ENCODE measurements at regions not wholly inside any gene's neighbourhood (a gene's known extent, or its start where the extent isn't known, plus 50 kb on each side); places are given as distances from the start of the nearest gene placed in this dataset.
"Not testable (repeated sequence)": the region's sequence is repeated elsewhere in the genome, so short reads cannot be mapped to it uniquely, and the experiment has no call there.

- H3K9me3 ChIP-seq (ENCODE audit: control insufficient read depth, low read length), result no peaks in the 10 kb centered on the region
- H3K27ac ChIP-seq (ENCODE audit: insufficient read depth, low read length, poor library complexity, severe bottlenecking), result no peak overlapping the region
- no peaks in the 10 kb centered on the region for H3K36me3 ChIP-seq (ENCODE audit: control insufficient read depth, insufficient read depth, low read length)
- no peak overlapping the region for H3K4me3 ChIP-seq (ENCODE audit: insufficient read depth, low read depth, low read length, poor library complexity, severe bottlenecking)
- no peak for DNase-seq
- no peaks in the 10 kb centered on the region for H3K4me1 ChIP-seq (ENCODE audit: control insufficient read depth, insufficient read depth, low read length, poor library complexity, severe bottlenecking)
- no peaks in the 10 kb centered on the region for H3K27me3 ChIP-seq (replicated peaks; ENCODE audit: control insufficient read depth, insufficient read depth, low read length, poor library complexity, severe bottlenecking)
These were observed 64.0 kb downstream of the GPRASP3 start for GRCh38 chrX:102784550-102784949.

GRCh38 chrX:102787283-102787682, 66.7 kb downstream of the GPRASP3 start:
- Histone ChIP-seq H3K36me3 (ENCODE audit: control insufficient read depth, insufficient read depth, low read length) (no peaks in the 10 kb centered on the region), H3K27me3 (replicated peaks; ENCODE audit: control insufficient read depth, insufficient read depth, low read length, poor library complexity, severe bottlenecking) (no peaks in the 10 kb centered on the region), H3K4me1 (ENCODE audit: control insufficient read depth, insufficient read depth, low read length, poor library complexity, severe bottlenecking) (no peaks in the 10 kb centered on the region), H3K9me3 (ENCODE audit: control insufficient read depth, low read length) (no peaks in the 10 kb centered on the region), H3K27ac (ENCODE audit: insufficient read depth, low read length, poor library complexity, severe bottlenecking) (no peak overlapping the region), H3K4me3 (ENCODE audit: insufficient read depth, low read depth, low read length, poor library complexity, severe bottlenecking) (no peak overlapping the region)
- DNase-seq, result no peak

GRCh38 chrX:102808336-102808735, 87.8 kb downstream of the GPRASP3 start:
- H3K36me3 ChIP-seq (ENCODE audit: control insufficient read depth, insufficient read depth, low read length), result no peaks in the 10 kb centered on the region
- H3K27me3 ChIP-seq (replicated peaks; ENCODE audit: control insufficient read depth, insufficient read depth, low read length, poor library complexity, severe bottlenecking), result no peaks in the 10 kb centered on the region
- no peak overlapping the region for H3K4me3 ChIP-seq (ENCODE audit: insufficient read depth, low read depth, low read length, poor library complexity, severe bottlenecking)
- H3K4me1 ChIP-seq (ENCODE audit: control insufficient read depth, insufficient read depth, low read length, poor library complexity, severe bottlenecking), result no peaks in the 10 kb centered on the region
- DNase-seq, result no peak
- H3K27ac ChIP-seq (ENCODE audit: insufficient read depth, low read length, poor library complexity, severe bottlenecking), result no peak overlapping the region
- H3K9me3 ChIP-seq (ENCODE audit: control insufficient read depth, low read length), result no peaks in the 10 kb centered on the region

- not testable (repeated sequence) for H3K4me3 ChIP-seq (ENCODE audit: insufficient read depth, low read depth, low read length, poor library complexity, severe bottlenecking); H3K4me1 ChIP-seq (ENCODE audit: control insufficient read depth, insufficient read depth, low read length, poor library complexity, severe bottlenecking); H3K27me3 ChIP-seq (replicated peaks; ENCODE audit: control insufficient read depth, insufficient read depth, low read length, poor library complexity, severe bottlenecking); H3K9me3 ChIP-seq (ENCODE audit: control insufficient read depth, low read length); H3K36me3 ChIP-seq (ENCODE audit: control insufficient read depth, insufficient read depth, low read length); H3K27ac ChIP-seq (ENCODE audit: insufficient read depth, low read length, poor library complexity, severe bottlenecking); DNase-seq
These were observed 97.7 kb downstream of the GPRASP3 start for GRCh38 chrX:102818269-102818668.

GRCh38 chrX:102832661-102833060, 104.4 kb upstream of the RAB40AL start:
- H3K4me3 ChIP-seq (ENCODE audit: insufficient read depth, low read depth, low read length, poor library complexity, severe bottlenecking), result no peak overlapping the region
- H3K27ac ChIP-seq (ENCODE audit: insufficient read depth, low read length, poor library complexity, severe bottlenecking), result no peak overlapping the region
- no peaks in the 10 kb centered on the region for H3K4me1 ChIP-seq (ENCODE audit: control insufficient read depth, insufficient read depth, low read length, poor library complexity, severe bottlenecking)
- DNase-seq, result no peak
- no peaks in the 10 kb centered on the region for H3K27me3 ChIP-seq (replicated peaks; ENCODE audit: control insufficient read depth, insufficient read depth, low read length, poor library complexity, severe bottlenecking)
- no peaks in the 10 kb centered on the region for H3K9me3 ChIP-seq (ENCODE audit: control insufficient read depth, low read length)
- no peaks in the 10 kb centered on the region for H3K36me3 ChIP-seq (ENCODE audit: control insufficient read depth, insufficient read depth, low read length)

GRCh38 chrX:102833136-102833535, 103.9 kb upstream of the RAB40AL start:
- Histone ChIP-seq H3K4me1 (ENCODE audit: control insufficient read depth, insufficient read depth, low read length, poor library complexity, severe bottlenecking) (no peaks in the 10 kb centered on the region), H3K36me3 (ENCODE audit: control insufficient read depth, insufficient read depth, low read length) (no peaks in the 10 kb centered on the region), H3K27ac (ENCODE audit: insufficient read depth, low read length, poor library complexity, severe bottlenecking) (no peak overlapping the region), H3K4me3 (ENCODE audit: insufficient read depth, low read depth, low read length, poor library complexity, severe bottlenecking) (no peak overlapping the region), H3K9me3 (ENCODE audit: control insufficient read depth, low read length) (no peaks in the 10 kb centered on the region), H3K27me3 (replicated peaks; ENCODE audit: control insufficient read depth, insufficient read depth, low read length, poor library complexity, severe bottlenecking) (no peaks in the 10 kb centered on the region)
- no peak for DNase-seq

GRCh38 chrX:102835504-102836146, 101.4 kb upstream of the RAB40AL start:
- no peaks in the 10 kb centered on the region for H3K27me3 ChIP-seq (replicated peaks; ENCODE audit: control insufficient read depth, insufficient read depth, low read length, poor library complexity, severe bottlenecking)
- H3K9me3 ChIP-seq (ENCODE audit: control insufficient read depth, low read length), result no peaks in the 10 kb centered on the region
- no peaks in the 10 kb centered on the region for H3K4me1 ChIP-seq (ENCODE audit: control insufficient read depth, insufficient read depth, low read length, poor library complexity, severe bottlenecking)
- no peak overlapping the region for H3K4me3 ChIP-seq (ENCODE audit: insufficient read depth, low read depth, low read length, poor library complexity, severe bottlenecking)
- DNase-seq, result no peak
- no peak overlapping the region for H3K27ac ChIP-seq (ENCODE audit: insufficient read depth, low read length, poor library complexity, severe bottlenecking)
- no peaks in the 10 kb centered on the region for H3K36me3 ChIP-seq (ENCODE audit: control insufficient read depth, insufficient read depth, low read length)

- Histone ChIP-seq H3K4me1 (ENCODE audit: control insufficient read depth, insufficient read depth, low read length, poor library complexity, severe bottlenecking) (no peaks in the 10 kb centered on the region), H3K36me3 (ENCODE audit: control insufficient read depth, insufficient read depth, low read length) (no peaks in the 10 kb centered on the region), H3K27me3 (replicated peaks; ENCODE audit: control insufficient read depth, insufficient read depth, low read length, poor library complexity, severe bottlenecking) (no peaks in the 10 kb centered on the region), H3K4me3 (ENCODE audit: insufficient read depth, low read depth, low read length, poor library complexity, severe bottlenecking) (no peak overlapping the region), H3K27ac (ENCODE audit: insufficient read depth, low read length, poor library complexity, severe bottlenecking) (no peak overlapping the region), H3K9me3 (ENCODE audit: control insufficient read depth, low read length) (no peaks in the 10 kb centered on the region)
- DNase-seq, result no peak
These were observed 99.2 kb upstream of the RAB40AL start for GRCh38 chrX:102837847-102838246.

GRCh38 chrX:102840871-102841705, 96.0 kb upstream of the RAB40AL start:
- H3K36me3 ChIP-seq (ENCODE audit: control insufficient read depth, insufficient read depth, low read length), result no peaks in the 10 kb centered on the region
- no peak overlapping the region for H3K4me3 ChIP-seq (ENCODE audit: insufficient read depth, low read depth, low read length, poor library complexity, severe bottlenecking)
- DNase-seq, result no peak
- no peaks in the 10 kb centered on the region for H3K27me3 ChIP-seq (replicated peaks; ENCODE audit: control insufficient read depth, insufficient read depth, low read length, poor library complexity, severe bottlenecking)
- H3K9me3 ChIP-seq (ENCODE audit: control insufficient read depth, low read length), result no peaks in the 10 kb centered on the region
- no peak overlapping the region for H3K27ac ChIP-seq (ENCODE audit: insufficient read depth, low read length, poor library complexity, severe bottlenecking)
- no peaks in the 10 kb centered on the region for H3K4me1 ChIP-seq (ENCODE audit: control insufficient read depth, insufficient read depth, low read length, poor library complexity, severe bottlenecking)

GRCh38 chrX:102841706-102842003, 95.4 kb upstream of the RAB40AL start:
- Histone ChIP-seq H3K4me3 (ENCODE audit: insufficient read depth, low read depth, low read length, poor library complexity, severe bottlenecking) (no peak overlapping the region), H3K27ac (ENCODE audit: insufficient read depth, low read length, poor library complexity, severe bottlenecking) (no peak overlapping the region), H3K27me3 (replicated peaks; ENCODE audit: control insufficient read depth, insufficient read depth, low read length, poor library complexity, severe bottlenecking) (no peaks in the 10 kb centered on the region), H3K4me1 (ENCODE audit: control insufficient read depth, insufficient read depth, low read length, poor library complexity, severe bottlenecking) (no peaks in the 10 kb centered on the region), H3K36me3 (ENCODE audit: control insufficient read depth, insufficient read depth, low read length) (no peaks in the 10 kb centered on the region), H3K9me3 (ENCODE audit: control insufficient read depth, low read length) (no peaks in the 10 kb centered on the region)
- no peak for DNase-seq

Measured in effector memory CD4-positive, alpha-beta T cell (primary cell).